ENCODE measurements at regions not wholly inside any gene's neighbourhood (a gene's known extent, or its start where the extent isn't known, plus 50 kb on each side); places are given as distances from the start of the nearest gene placed in this dataset.

GRCh38 chr1:57522575-57522974, 98.7 kb upstream of the DAB1 start:
- Histone ChIP-seq H3K4me3 (no peak overlapping the region), H3K27me3 (replicated peaks; ENCODE audit: insufficient read depth) (no peaks in the 10 kb centered on the region), H3K4me1 (ENCODE audit: control insufficient read depth in 1 of 2, low read depth in 2 of 2) (no peaks in the 10 kb centered on the region), H3K27ac (no peak overlapping the region), H3K9me3 (no peaks in the 10 kb centered on the region), H3K36me3 (no peaks in the 10 kb centered on the region)
- TF ChIP-seq CTCF (IDR thresholded peaks at IDR 0.05) = no peak
- DNase-seq (ENCODE audit: low spot score) = no peak
- no peak for ATAC-seq (ENCODE audit: insufficient number of reproducible peaks, low FRiP score, low read depth)

DNA sequence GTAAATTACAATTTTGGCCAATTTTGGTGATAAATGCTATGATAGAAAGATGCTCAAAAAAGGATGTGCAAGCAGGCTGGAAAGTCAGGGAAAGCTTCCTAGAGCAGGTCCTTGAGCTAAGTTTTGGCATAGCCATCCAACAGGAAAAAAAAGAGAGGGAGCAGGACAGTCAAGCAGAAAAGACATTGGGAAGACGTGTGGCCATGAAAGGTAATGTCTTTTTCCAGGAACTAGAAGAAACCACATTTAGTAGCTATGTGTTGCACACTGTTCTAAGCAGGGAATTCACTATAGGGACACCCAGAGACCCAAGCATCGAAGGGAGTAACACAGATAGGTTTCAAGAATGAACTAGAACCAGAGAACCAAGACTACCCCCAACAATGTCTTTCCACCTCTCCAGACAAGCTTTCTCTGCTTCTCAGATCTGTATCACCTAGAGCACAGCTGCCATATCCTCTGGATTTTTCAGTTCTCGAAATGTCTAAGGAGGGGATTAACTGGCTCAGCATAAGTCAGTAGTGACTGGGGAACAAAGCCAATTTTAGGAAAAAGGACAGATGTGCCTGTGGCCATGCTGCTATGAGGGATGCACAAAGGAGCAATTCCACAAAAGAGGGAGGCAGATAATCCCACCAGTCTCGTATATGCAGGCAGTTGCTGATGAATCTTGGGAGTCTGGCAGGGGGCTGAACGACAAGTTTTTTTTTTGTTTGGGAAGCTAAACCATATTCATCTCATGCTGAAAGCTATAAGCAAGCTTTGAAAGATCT, 97.1 kb upstream of the DAB1 start:
- H3K4me3 ChIP-seq = no peak overlapping the region
- H3K4me1 ChIP-seq (ENCODE audit: control insufficient read depth in 1 of 2, low read depth in 2 of 2) = no peaks in the 10 kb centered on the region
- H3K27me3 ChIP-seq (replicated peaks; ENCODE audit: insufficient read depth) = no peaks in the 10 kb centered on the region
- H3K36me3 ChIP-seq = no peaks in the 10 kb centered on the region
- DNase-seq (ENCODE audit: low spot score) (no peak), ATAC-seq (ENCODE audit: insufficient number of reproducible peaks, low FRiP score, low read depth) (no peak)
- no peak overlapping the region for H3K27ac ChIP-seq
- TF ChIP-seq CTCF (IDR thresholded peaks at IDR 0.05) = no peak
- H3K9me3 ChIP-seq = no peaks in the 10 kb centered on the region

DNA sequence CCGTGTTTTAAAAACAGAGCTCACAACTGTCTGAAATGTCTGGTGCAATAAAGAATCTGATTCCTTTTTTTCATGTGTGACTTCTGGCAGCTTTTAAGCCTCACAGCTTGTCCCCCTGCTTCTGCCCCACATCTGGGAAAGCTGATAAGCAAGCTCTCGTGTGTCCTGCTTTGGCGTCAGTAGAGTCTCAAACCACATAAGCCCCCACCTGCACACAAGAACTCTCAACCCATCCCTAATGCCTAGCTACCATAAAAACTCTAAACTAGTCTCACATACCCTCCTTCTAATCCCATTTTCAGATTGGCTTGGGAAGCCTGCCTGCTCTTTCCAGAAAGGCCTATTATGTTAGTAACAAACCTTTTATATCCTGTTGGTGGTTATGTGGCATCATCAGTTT, 94.6 kb upstream of the DAB1 start:
- TF ChIP-seq CTCF (IDR thresholded peaks at IDR 0.05) = no peak
- no peak for DNase-seq (ENCODE audit: low spot score)
- no peaks in the 10 kb centered on the region for H3K9me3 ChIP-seq
- no peak overlapping the region for H3K27ac ChIP-seq
- H3K36me3 ChIP-seq = no peaks in the 10 kb centered on the region
- no peaks in the 10 kb centered on the region for H3K27me3 ChIP-seq (replicated peaks; ENCODE audit: insufficient read depth)
- ATAC-seq (ENCODE audit: insufficient number of reproducible peaks, low FRiP score, low read depth) = no peak
- no peaks in the 10 kb centered on the region for H3K4me1 ChIP-seq (ENCODE audit: control insufficient read depth in 1 of 2, low read depth in 2 of 2)
- no peak overlapping the region for H3K4me3 ChIP-seq

GRCh38 chr1:57517587-57518374, 93.9 kb upstream of the DAB1 start:
- no peaks in the 10 kb centered on the region for H3K4me1 ChIP-seq (ENCODE audit: control insufficient read depth in 1 of 2, low read depth in 2 of 2)
- no peaks in the 10 kb centered on the region for H3K27me3 ChIP-seq (replicated peaks; ENCODE audit: insufficient read depth)
- H3K27ac ChIP-seq = no peak overlapping the region
- ATAC-seq (ENCODE audit: insufficient number of reproducible peaks, low FRiP score, low read depth) = no peak
- no peaks in the 10 kb centered on the region for H3K9me3 ChIP-seq
- no peaks in the 10 kb centered on the region for H3K36me3 ChIP-seq
- DNase-seq (ENCODE audit: low spot score) = no peak
- no peak overlapping the region for H3K4me3 ChIP-seq
- TF ChIP-seq CTCF (IDR thresholded peaks at IDR 0.05) = no peak

- no peak overlapping the region for H3K27ac ChIP-seq
- no peaks in the 10 kb centered on the region for H3K27me3 ChIP-seq (replicated peaks; ENCODE audit: insufficient read depth)
- no peak for TF ChIP-seq CTCF (IDR thresholded peaks at IDR 0.05)
- no peak overlapping the region for H3K4me3 ChIP-seq
- no peak for DNase-seq (ENCODE audit: low spot score)
- no peaks in the 10 kb centered on the region for H3K9me3 ChIP-seq
- H3K4me1 ChIP-seq (ENCODE audit: control insufficient read depth in 1 of 2, low read depth in 2 of 2) = no peaks in the 10 kb centered on the region
- no peaks in the 10 kb centered on the region for H3K36me3 ChIP-seq
- ATAC-seq (ENCODE audit: insufficient number of reproducible peaks, low FRiP score, low read depth) = no peak
Measured at GRCh38 chr1:57512386-57512785, 88.5 kb upstream of the DAB1 start.

Measured in thoracic aorta (tissue), 2 donors.